Glomerular visceral epithelial cell (primary cell): ENCODE measurements at regions not wholly inside any gene's neighbourhood (a gene's known extent, or its start where the extent isn't known, plus 50 kb on each side); places are given as distances from the start of the nearest gene placed in this dataset.
"Not testable (repeated sequence)": the region's sequence is repeated elsewhere in the genome, so short reads cannot be mapped to it uniquely, and the experiment has no call there.

Experiments
- DNase-seq: peaks from one replicate; pipeline ENCODE4 v3.0.0-alpha.2; 2016; ENCODE audit errors: extremely low spot score

DNA sequence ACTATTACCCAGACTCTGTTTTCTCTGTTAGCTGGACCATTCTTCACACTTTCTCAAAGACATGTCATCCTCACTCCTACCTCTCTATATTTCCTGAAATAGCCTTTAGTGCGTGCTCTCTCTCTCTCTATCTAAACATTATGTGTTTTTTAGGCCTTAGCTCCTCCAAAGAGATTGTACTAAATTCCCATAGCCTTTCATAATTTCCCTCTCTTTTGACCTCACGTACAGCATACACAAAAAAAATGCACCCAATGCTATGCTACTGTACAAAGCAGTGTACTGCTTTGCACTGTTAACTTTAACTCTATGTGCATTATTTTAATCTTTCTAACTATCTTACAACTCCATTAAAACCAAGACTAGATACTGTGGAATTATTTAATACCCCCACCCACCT lies 288.4 kb downstream of the DAD1 start:
- DNase-seq, result no peak

- no peak for DNase-seq
These were observed 291.6 kb downstream of the DAD1 start for GRCh38 chr14:22297376-22297775.

- DNase-seq, result peak; percentile 62
These were observed 292.3 kb downstream of the DAD1 start for GRCh38 chr14:22296722-22297121.

DNA sequence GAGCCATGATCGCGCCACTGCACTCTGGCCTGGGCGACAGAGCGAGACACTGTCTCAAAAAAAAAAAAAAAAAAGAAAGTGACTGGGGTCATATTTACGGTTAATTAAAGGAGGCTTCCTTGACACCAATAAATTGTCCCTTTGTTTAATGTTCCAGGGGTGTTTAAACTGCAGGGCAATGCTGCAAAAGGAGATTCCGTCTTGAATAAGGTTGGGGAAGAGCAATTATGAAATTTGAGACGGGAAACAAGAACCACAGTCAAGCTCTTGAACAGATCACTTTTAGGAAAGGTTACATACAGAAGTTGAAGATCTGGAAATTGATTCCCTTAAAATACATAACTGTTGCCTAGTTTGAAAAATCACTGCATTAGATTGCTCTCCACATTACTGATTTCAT lies 292.9 kb downstream of the DAD1 start:
- DNase-seq, result no peak

GRCh38 chr14:22291406-22291805 lies 297.6 kb downstream of the DAD1 start:
- no peak for DNase-seq

- DNase-seq, result no peak
These were observed 299.5 kb downstream of the DAD1 start for GRCh38 chr14:22289570-22289969.

DNA sequence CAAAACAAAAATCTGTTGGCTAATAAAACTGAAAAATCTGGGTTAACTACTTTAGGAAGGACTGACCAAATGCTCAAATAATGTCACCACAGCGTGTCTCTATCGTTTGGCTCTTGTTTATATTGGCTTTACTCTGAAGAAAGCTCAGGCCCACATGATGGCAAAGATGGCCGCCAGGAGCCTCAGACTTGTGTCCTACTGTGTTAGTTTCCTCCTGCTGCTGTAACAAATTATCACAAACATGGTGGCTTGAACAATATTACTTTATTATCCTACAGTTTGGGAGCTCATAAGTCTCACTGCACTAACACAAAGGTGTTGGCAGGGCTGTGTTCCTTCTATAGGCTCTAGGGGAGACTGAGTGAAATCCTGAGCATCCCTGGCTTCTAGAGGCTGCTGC lies 303.0 kb downstream of the DAD1 start:
- no peak for DNase-seq

GRCh38 chr14:22282949-22283348 lies 306.1 kb downstream of the DAD1 start:
- no peak for DNase-seq

DNA sequence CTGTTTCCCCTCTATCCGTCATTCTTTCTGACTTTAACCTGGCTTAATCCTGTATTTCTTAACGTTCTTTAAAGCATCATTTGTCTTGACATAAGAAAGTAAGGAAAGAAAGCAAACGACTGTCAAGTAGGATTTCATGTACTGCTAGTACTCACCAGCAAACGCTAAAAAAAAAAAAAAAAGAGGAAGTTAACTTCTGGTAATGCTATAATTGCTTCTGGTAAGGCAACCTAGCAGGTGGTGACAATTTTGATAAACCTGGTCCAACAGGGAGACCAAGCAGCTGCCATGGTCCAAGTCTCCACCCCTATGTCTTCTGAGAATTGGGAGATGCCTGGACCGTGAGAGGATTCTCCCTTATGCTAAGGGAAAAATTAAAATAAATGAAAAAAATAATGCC lies 306.6 kb downstream of the DAD1 start:
- no peak for DNase-seq

GRCh38 chr14:22281447-22281874 lies 307.6 kb downstream of the DAD1 start:
- not testable (repeated sequence) for DNase-seq

DNA sequence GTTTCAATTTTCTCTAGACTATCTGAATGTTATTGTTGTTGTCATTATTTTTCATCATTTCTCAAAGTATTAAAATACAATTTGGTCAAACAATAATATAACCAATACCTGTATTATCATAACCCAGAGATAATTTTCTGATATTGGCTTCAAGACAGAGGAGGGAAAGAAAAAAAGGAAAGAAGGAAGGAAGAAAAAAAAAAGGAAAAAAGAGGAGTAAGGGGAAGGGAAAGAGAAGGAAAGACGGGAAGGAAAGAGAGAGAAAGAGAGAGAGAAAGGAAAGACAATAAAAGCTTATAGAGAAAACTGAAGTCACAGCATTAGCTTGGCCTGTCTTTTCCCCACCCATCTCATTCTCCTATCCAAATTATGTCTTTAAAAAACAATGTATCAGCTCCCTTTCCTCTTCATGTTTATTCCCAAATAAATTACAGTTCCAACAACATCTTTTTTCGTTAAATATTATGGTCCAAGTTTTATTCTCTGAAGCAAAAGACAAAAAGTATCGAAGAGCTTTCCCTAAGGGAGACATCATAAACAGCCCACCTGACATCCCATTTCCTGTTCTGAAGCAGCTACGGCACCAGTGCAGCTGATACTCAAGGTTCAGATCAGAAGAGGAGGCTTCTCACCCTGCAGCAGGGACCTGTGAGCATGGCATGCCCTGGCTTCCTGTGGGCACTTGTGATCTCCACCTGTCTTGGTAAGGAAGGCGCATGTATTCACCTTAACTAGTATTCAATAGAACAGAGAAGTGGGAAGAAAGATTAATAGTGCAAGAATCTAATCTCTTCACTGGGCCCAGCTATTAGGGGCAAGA lies 308.3 kb downstream of the DAD1 start:
- no peak for DNase-seq

- DNase-seq, result peak; percentile 29
These were observed 311.9 kb downstream of the DAD1 start for GRCh38 chr14:22276913-22277816.

- peak; percentile 34 for DNase-seq
These were observed 316.9 kb downstream of the DAD1 start for GRCh38 chr14:22271838-22272799.

DNA sequence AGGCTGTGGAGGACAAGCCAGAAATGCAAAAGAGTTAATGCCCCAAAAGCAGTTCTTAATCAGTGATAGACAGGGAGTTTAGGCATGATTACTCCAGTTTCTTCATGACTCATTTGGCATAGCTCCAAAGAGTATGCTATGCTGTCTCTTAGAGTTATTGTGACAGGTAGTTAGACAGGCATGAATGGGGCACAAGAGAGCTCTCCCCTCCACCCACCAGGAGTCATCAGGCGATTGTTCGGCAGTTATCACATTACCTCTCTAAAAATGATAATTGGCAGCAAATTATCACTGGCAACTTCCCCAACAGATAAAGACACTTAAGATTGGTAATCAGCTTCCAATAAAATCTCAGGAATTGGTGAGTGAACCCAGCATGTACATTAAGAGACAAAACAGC lies 320.1 kb downstream of the DAD1 start:
- peak; percentile 78 for DNase-seq

GRCh38 chr14:22266683-22267082 lies 322.3 kb downstream of the DAD1 start:
- DNase-seq, result no peak

GRCh38 chr14:22266142-22266442 lies 322.9 kb downstream of the DAD1 start:
- DNase-seq, result peak; percentile 47

DNA sequence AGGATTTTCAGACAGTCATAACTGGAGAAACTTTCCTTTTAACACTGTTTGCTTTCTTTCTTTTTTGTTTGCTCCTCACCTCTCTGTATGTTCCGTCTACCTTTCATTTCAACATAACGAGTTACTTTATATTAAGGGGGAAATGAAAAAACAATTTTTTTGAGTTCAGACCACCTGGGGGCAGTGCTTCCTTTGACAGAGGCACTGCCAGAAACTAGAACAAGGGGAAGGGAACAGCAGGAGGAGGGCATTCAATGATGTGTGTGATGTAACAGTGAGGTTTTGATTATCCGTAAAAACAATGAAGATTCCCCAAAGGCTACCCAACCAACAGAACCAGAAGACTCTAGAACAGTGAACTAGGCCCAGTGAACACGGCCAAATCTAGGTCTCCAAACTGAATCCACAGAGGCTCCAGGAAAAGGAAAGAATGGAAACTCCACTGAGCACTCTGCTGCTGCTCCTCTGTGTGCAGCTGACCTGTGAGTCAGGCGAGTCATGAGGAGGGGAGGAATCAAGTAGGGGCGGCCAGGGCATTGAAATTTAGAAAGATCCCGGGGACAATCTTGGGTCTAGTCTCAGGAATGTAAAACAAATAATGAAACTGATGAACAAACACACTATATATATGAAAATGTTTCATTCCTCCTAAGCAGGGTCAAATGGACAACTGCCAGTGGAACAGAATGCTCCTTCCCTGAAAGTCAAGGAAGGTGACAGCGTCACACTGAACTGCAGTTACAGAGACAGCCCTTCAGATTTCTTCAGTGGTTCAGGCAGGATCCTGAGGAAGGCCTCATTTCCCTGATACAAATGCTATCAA lies 323.5 kb downstream of the DAD1 start:
- DNase-seq, result peak; percentile 41

- no peak for DNase-seq
These were observed 324.3 kb downstream of the DAD1 start for GRCh38 chr14:22264759-22265158.

DNA sequence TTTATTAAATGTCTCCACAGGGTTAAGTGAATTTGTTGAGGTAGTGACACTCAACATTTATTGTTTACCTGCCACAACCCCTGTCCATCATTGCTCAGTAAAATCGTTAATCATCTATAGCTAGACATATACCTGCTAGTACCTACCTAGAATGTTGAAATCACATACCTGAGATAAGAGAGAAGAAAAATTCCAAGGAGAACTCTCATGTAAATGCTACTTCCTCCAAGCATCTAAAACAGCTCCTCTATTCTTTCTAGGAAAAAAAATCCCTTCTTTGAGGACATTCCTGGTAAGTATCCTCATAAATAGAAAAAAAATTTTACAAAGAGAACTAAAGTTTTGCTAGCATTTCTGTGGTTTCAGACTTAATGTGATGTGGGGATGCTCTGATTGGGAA lies 325.1 kb downstream of the DAD1 start:
- no peak for DNase-seq

DNA sequence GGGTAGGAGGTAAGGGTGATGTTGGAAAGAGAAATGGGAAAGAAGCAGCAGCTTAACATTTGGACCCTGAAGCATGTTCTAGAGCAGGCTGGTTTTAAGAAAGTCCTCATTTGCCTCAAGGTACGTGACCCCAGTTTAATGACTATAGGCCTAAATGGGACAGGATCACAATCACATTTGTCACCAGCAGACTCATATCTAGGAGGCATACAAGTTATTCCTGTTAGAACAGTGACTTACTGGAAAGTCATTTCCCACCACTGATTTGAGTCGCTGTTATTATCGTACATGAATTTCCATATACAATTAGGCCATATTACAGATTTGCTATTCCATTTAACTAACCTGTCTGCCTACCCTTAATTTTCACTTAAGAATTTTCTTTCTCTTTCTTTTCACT lies 326.1 kb downstream of the DAD1 start:
- no peak for DNase-seq
